GM12878 (cell line): ENCODE measurements at regions not wholly inside any gene's neighbourhood (a gene's known extent, or its start where the extent isn't known, plus 50 kb on each side); places are given as distances from the start of the nearest gene placed in this dataset.

Source experiments
- E4F1 ChIP-seq: fragments of 450-650 bp; IDR thresholded peaks from 2 replicates; pipeline ENCODE4 v1.6.1; 2018; ENCODE audit warnings: borderline replicate concordance, mild to moderate bottlenecking; ENCODE audit not compliant: partially characterized antibody
- HDAC2 ChIP-seq: fragments of 200-600 bp; sonication (generic); IDR thresholded peaks from 2 replicates; pipeline ENCODE4 v1.6.1; 2017
- IKZF1 ChIP-seq: fragments of 450-650 bp; conservative IDR thresholded peaks from 2 replicates; pipeline ENCODE4 v1.6.1; 2017; ENCODE audit warnings: antibody characterized with exemption, mild to moderate bottlenecking
- IKZF2 ChIP-seq, 2 experiments: fragments of 450-650 bp; IDR thresholded peaks; 2 replicates each; pipeline ENCODE4 v1.6.1; 2017; ENCODE audit warnings: mild to moderate bottlenecking in 2 of 2, moderate library complexity in 2 of 2
- MYC ChIP-seq: IDR thresholded peaks from 2 replicates; pipeline ENCODE4 v1.6.1; 2011; ENCODE audit warnings: mild to moderate bottlenecking, low read length, moderate library complexity, inconsistent platforms; ENCODE audit not compliant: insufficient read depth, insufficient replicate concordance, insufficient read length, severe bottlenecking
- PRDM15 ChIP-seq: fragments of 450-650 bp; formaldehyde crosslinking; IDR thresholded peaks from 2 replicates; pipeline ENCODE4 v1.4.0; 2020; ENCODE audit warnings: mild to moderate bottlenecking, moderate library complexity
- SKIL ChIP-seq: fragments of 450-650 bp; IDR thresholded peaks from 2 replicates; pipeline ENCODE4 v1.6.1; 2017; ENCODE audit warnings: mild to moderate bottlenecking, low read depth, inconsistent platforms; ENCODE audit not compliant: poor library complexity, severe bottlenecking
- STAT1 ChIP-seq: fragments of 450-650 bp; conservative IDR thresholded peaks from 2 replicates; pipeline ENCODE4 v1.6.1; 2014; ENCODE audit warnings: antibody characterized with exemption, mild to moderate bottlenecking

GRCh38 chr10:83987216-83987615 lies 152.1 kb upstream of the GHITM start (continued):
- no peak for TF ChIP-seq E4F1
- TF ChIP-seq STAT1 = no peak
- TF ChIP-seq PRDM15 (CRISPR knock-in tag) = no peak
- no peak for TF ChIP-seq HDAC2
- no peak for TF ChIP-seq MYC
- no peak for TF ChIP-seq SKIL
- TF ChIP-seq IKZF2 (IDR thresholded peaks at IDR 0.05) = no peak
- TF ChIP-seq IKZF1 = no peak
